GM12878 (cell line): ENCODE measurements at regions not wholly inside any gene's neighbourhood (a gene's known extent, or its start where the extent isn't known, plus 50 kb on each side); places are given as distances from the start of the nearest gene placed in this dataset.

ENCODE experiments used
- POLR2A ChIP-seq: IDR thresholded peaks from 2 replicates; pipeline ENCODE4 v1.6.1; 2011; ENCODE audit warnings: low read depth, mild to moderate bottlenecking, low read length
- POLR2AphosphoS5 ChIP-seq: IDR thresholded peaks from 2 replicates; pipeline ENCODE4 v1.6.1; 2011; ENCODE audit warnings: mild to moderate bottlenecking, low read length, inconsistent platforms

- no peak for TF ChIP-seq POLR2A
- TF ChIP-seq POLR2AphosphoS5: no peak
Measured at GRCh38 chr20:39738651-39739050, 776.5 kb downstream of the DHX35 start.
